AG09319 (cell line): ENCODE measurements at regions not wholly inside any gene's neighbourhood (a gene's known extent, or its start where the extent isn't known, plus 50 kb on each side); places are given as distances from the start of the nearest gene placed in this dataset.

Experiments used
- DNase-seq: peaks from one replicate; pipeline ENCODE4 v3.0.0-alpha.2; 2010; ENCODE audit warnings: low read depth; ENCODE audit errors: extremely low read depth
- CTCF ChIP-seq: IDR thresholded peaks from 2 replicates; pipeline ENCODE4 v1.5.1; 2011; ENCODE audit warnings: low read depth, mild to moderate bottlenecking, inconsistent platforms, low read length, moderate library complexity

GRCh38 chr4:28211676-28212470 lies 1351.2 kb downstream of the STIM2 start:
- DNase-seq, result no peak
- TF ChIP-seq CTCF, result no peak

- DNase-seq, result no peak
- no peak for TF ChIP-seq CTCF
These were observed 1360.9 kb downstream of the STIM2 start for GRCh38 chr4:28221536-28221935.

- TF ChIP-seq CTCF, result peak; percentile 42
- DNase-seq, result peak; percentile 24
These were observed 1364.4 kb downstream of the STIM2 start for GRCh38 chr4:28225050-28225449.

- DNase-seq, result peak; percentile 2
- TF ChIP-seq CTCF, result peak; percentile 28
These were observed 1365.2 kb downstream of the STIM2 start for GRCh38 chr4:28225689-28226353.

GRCh38 chr4:28226962-28227361 lies 1366.3 kb downstream of the STIM2 start:
- TF ChIP-seq CTCF, result no peak
- DNase-seq, result no peak

GRCh38 chr4:28227764-28228163 lies 1367.1 kb downstream of the STIM2 start:
- DNase-seq, result no peak
- TF ChIP-seq CTCF, result no peak

GRCh38 chr4:28228561-28229491 lies 1368.2 kb downstream of the STIM2 start:
- no peak for TF ChIP-seq CTCF
- peak; percentile 27 for DNase-seq
